H7 (cell line): ENCODE measurements at regions not wholly inside any gene's neighbourhood (a gene's known extent, or its start where the extent isn't known, plus 50 kb on each side); places are given as distances from the start of the nearest gene placed in this dataset.

ENCODE experiments used
- DNase-seq: peaks from one replicate; pipeline ENCODE4 v3.0.0; 2012
- H3K27me3 ChIP-seq: 2 replicates; pipeline ENCODE4 v1.6.0; 2011; ENCODE audit warnings: mild to moderate bottlenecking, low read length; ENCODE audit not compliant: control insufficient read depth, insufficient read depth
- H3K36me3 ChIP-seq: replicated peaks from 2 replicates; pipeline ENCODE4 v1.5.1; 2011; ENCODE audit warnings: low read length; ENCODE audit not compliant: control insufficient read depth, insufficient read depth
- H3K4me3 ChIP-seq: 2 replicates; pipeline ENCODE4 v1.5.1; 2011; ENCODE audit warnings: low read depth, mild to moderate bottlenecking, control low read depth, low read length, moderate library complexity; ENCODE audit not compliant: insufficient read depth

GRCh38 chr6:71388856-71389527 lies 100.4 kb downstream of the OGFRL1 start:
- no peaks in the 10 kb centered on the region for H3K27me3 ChIP-seq
- no peak for DNase-seq

GRCh38 chr6:71391126-71391525 lies 102.5 kb downstream of the OGFRL1 start:
- Histone ChIP-seq H3K4me3 (no peak overlapping the region), H3K27me3 (no peaks in the 10 kb centered on the region), H3K36me3 (no peaks in the 10 kb centered on the region)
- no peak for DNase-seq

More at GRCh38 chr6:71388856-71389527, 100.4 kb downstream of the OGFRL1 start:
- Histone ChIP-seq H3K4me3 (no peak overlapping the region), H3K36me3 (no peaks in the 10 kb centered on the region)

DNA sequence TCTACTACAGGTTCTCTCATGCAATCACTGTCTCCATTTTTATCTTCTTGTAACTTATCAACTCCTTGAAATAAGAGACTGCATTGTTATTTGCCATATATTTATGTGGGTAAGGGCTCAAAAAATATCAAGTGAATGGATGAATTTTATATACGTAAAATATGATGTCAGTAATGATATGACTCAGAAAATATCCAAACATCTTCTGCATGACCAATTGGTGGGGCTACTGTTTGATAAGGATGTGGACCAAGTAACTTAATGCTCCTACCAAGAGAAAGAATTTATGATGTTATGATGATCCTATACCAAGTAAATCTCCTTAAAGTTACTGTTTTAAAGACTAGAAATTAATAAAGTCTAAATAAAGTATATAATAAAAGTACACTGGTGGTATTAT lies 103.7 kb downstream of the OGFRL1 start:
- Histone ChIP-seq H3K4me3 (no peak overlapping the region), H3K27me3 (no peaks in the 10 kb centered on the region), H3K36me3 (no peaks in the 10 kb centered on the region)
- DNase-seq = no peak

DNA sequence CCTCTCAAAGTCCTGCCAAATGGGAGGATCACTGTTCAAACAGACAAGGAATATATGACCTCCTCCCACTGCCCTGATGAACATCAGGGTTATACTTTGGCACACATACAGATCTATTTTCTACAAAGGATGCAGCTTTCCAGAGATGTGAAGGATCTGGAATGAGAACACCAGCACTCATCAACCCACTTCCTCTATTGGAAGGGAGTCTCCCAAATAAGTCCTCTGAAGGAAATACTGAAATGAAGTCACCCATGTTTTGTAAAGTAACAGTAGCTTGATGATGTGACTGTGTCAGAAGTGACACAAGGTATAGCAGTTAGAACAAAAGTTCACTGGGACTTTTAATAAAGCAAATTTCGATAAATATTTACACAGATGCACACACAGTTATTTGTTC lies 104.9 kb downstream of the OGFRL1 start:
- no peak for DNase-seq

DNA sequence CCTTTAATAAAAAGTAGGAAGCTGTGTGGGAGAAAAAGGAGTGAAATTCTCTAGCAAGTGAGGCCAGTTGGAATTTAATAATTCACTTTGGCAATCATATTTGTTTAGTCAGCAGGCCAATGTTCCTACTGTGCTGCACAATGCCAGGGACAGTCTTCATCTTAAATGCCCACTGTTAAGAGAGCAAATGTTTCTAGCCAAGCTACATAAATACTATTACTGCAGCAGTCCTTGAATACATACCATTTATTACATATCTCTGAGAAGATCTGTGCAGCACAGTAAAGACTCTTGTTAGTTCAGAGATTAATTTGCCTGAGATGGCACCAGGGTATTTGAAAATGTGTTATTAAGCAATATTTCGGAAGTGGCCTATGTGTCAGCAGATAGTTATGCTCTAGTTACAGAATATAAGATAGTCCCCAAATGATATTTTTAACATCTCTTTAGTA lies 105.4 kb downstream of the OGFRL1 start:
- Histone ChIP-seq H3K27me3 (no peaks in the 10 kb centered on the region), H3K36me3 (no peaks in the 10 kb centered on the region), H3K4me3 (no peak overlapping the region)
- DNase-seq = no peak

More for the DNA sequence above, 104.9 kb downstream of the OGFRL1 start:
- H3K4me3 ChIP-seq = no peak overlapping the region
- no peaks in the 10 kb centered on the region for H3K36me3 ChIP-seq
- H3K27me3 ChIP-seq = no peaks in the 10 kb centered on the region

DNA sequence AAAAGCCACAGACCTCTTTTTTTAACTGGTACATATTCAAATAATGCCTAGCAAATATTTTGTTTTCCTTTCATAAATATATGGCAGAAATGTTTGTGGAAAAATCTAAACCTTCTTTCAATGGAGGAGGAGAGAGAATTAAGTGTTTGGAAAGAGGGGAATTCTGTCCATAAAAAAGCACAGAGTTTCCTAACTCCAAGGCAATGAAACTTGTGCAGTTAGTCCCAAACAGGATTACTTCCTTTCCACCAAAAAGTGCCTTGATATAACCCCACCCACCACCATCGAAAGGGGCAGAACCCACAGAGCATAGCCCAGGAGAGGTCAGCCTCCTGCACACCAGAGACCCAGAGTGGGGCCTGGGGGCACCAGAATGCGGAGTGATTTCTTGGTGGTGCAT lies 106.3 kb downstream of the OGFRL1 start:
- Histone ChIP-seq H3K36me3 (no peaks in the 10 kb centered on the region), H3K27me3 (no peaks in the 10 kb centered on the region), H3K4me3 (no peak overlapping the region)
- no peak for DNase-seq

DNA sequence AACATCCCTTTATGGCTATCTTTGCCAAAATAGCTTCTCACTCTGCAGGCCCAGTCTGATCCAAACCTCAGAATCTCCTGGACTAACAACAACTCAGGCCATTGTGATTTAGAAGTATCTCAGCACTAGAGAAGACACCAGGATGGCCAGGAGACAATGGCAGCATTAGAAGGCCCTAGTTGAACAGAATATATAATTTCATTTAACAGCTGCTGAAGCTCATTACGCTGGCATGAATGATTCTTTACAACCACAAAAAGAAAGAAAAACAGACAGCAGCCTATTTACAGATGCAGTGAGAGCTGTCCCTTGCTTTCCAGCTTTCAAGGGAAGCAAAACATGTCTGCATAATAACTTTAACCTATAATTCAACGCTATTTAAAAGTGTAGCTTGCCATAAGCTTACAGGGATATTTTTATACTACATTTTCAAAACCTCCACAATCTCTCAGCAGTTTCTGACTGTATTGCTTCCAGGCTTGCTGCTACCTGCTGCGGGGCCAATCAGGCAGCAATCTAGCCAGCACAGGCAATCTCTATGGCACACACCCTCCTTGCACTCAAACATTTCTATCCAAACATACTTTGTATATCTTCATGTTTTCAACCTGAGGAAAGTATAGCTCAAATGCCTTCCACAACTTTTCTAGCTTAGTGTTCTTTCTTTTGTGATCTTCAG lies 107.3 kb downstream of the OGFRL1 start:
- Histone ChIP-seq H3K4me3 (no peak overlapping the region), H3K36me3 (no peaks in the 10 kb centered on the region), H3K27me3 (no peaks in the 10 kb centered on the region)
- no peak for DNase-seq

GRCh38 chr6:71396410-71396801 lies 107.8 kb downstream of the OGFRL1 start:
- Histone ChIP-seq H3K36me3 (no peaks in the 10 kb centered on the region), H3K27me3 (no peaks in the 10 kb centered on the region), H3K4me3 (no peak overlapping the region)
- no peak for DNase-seq

DNA sequence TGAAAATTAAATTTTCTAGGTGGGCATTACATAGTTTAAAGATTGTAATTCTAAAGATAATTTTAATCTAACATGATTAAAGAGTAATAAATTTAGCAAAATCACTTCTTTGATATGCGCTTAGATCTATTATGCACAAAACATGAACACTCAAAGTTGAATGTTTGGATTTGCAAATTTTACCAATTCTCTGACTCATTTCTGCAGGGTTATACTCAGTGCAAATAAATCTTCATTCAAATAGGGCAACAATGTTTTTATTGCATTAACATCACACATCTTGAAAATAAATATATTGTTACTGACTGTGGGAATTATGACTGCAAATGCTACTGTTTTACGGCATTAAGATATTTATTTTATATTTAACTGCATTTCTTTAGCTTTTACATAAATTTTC lies 110.7 kb downstream of the OGFRL1 start:
- Histone ChIP-seq H3K4me3 (no peak overlapping the region), H3K27me3 (no peaks in the 10 kb centered on the region), H3K36me3 (no peaks in the 10 kb centered on the region)
- DNase-seq = no peak

GRCh38 chr6:71400852-71401251 lies 112.2 kb downstream of the OGFRL1 start:
- Histone ChIP-seq H3K27me3 (no peaks in the 10 kb centered on the region), H3K36me3 (no peaks in the 10 kb centered on the region), H3K4me3 (no peak overlapping the region)
- no peak for DNase-seq

DNA sequence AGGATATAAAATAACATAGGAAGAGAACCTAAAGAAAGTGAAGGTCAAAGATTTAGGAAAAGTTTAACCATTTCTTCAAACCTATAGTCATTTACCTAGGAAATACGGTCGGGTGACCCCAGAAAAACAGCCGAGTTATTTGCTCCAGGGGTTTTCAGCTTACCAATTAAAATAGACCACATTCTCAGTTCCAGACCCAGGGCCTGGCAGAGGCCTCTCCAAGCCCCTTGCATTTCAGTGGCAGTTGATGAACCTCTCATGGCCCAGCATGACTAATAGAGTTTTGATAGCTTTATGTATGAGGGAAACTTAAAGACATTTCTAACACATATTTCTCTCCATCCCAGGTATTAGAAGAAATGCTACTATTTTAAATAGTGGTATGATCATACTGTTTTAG lies 113.5 kb downstream of the OGFRL1 start:
- Histone ChIP-seq H3K36me3 (no peaks in the 10 kb centered on the region), H3K27me3 (no peaks in the 10 kb centered on the region), H3K4me3 (no peak overlapping the region)
- DNase-seq = no peak

DNA sequence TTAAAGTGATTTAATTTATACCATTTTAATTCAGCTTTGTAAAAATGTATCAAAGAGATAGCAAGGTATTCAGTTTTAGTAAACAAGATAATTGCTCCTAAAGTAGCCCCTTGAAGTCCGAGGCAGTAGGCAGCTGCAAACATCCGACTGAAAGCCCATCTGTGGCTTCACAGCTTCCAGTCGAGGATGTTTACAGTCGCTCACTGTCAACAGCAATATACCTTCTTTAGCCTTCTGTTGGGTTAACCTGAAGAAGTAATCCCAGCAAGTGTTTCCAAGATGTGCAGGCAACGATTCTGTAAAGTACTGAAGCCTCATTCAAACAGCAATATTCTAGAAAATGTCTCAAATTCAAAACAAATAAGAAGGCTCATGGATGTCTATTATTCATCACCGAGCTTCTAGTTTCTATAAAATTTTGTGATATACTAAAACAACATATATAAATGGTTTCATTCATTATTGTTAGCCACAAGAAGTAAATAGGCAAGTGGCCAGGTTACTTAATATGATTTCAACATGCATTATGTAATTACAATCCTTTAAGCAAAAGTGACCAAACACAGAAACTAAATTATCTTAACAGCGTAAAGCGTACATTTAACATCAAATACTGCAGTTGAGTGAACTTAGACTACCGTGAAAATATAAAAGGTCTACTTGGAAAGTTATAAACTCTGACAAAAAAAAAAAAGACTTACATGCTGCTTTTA lies 115.0 kb downstream of the OGFRL1 start:
- no peak for DNase-seq
- H3K4me3 ChIP-seq = no peak overlapping the region
- H3K36me3 ChIP-seq = no peaks in the 10 kb centered on the region
- H3K27me3 ChIP-seq = no peaks in the 10 kb centered on the region

GRCh38 chr6:71404145-71404966 lies 115.7 kb downstream of the OGFRL1 start:
- Histone ChIP-seq H3K36me3 (no peaks in the 10 kb centered on the region), H3K4me3 (no peak overlapping the region), H3K27me3 (no peaks in the 10 kb centered on the region)
- DNase-seq = no peak

- Histone ChIP-seq H3K36me3 (no peaks in the 10 kb centered on the region), H3K4me3 (no peak overlapping the region)
- no peak for DNase-seq
Observed at GRCh38 chr6:71404967-71405278, 116.3 kb downstream of the OGFRL1 start.

More at GRCh38 chr6:71404967-71405278, 116.3 kb downstream of the OGFRL1 start:
- H3K27me3 ChIP-seq = no peaks in the 10 kb centered on the region
